ENCODE measurements at regions not wholly inside any gene's neighbourhood (a gene's known extent, or its start where the extent isn't known, plus 50 kb on each side); places are given as distances from the start of the nearest gene placed in this dataset.

DNA sequence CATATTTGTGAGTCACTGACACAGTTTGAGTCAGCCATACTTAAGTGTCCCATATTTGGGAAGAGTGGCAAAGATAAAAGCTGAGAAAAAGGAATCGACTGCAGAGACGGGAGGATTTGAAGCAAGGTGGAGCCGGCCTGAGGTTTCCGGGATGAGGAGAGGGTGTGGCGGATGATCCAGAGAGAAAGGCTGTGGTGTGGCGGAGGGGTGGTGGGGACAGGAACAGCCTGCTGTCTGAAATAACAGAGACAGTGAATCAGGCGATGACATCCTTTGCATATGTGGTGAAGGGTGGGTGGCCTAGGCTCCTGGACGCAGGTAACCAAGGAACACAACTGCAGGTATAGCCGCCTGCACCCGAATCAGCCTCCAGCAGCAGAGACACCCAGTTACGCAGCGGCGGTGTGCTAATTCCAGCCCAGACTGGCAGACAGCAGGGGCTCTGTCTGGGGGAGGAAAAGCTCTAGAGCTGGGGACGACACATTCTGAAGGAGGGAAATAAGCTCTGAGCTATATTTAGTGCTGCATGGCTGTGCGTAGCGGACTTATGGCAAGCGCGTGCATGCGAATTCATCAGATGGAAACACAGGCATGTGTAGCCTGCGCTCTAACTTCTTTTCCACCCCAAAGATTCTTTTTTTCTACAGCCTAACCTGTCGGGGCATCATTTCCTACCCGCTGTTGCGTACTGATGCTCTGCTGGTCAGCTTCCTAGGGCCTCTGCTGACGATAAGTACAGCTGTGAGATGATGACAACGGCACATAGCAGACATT, 62.7 kb upstream of the BARX2 start:
- no peak for TF ChIP-seq EZH2 (IDR thresholded peaks at IDR 0.05; ENCODE audit: borderline replicate concordance, low read depth, low read length, poor library complexity, severe bottlenecking)
- TF ChIP-seq, protein P1, sequence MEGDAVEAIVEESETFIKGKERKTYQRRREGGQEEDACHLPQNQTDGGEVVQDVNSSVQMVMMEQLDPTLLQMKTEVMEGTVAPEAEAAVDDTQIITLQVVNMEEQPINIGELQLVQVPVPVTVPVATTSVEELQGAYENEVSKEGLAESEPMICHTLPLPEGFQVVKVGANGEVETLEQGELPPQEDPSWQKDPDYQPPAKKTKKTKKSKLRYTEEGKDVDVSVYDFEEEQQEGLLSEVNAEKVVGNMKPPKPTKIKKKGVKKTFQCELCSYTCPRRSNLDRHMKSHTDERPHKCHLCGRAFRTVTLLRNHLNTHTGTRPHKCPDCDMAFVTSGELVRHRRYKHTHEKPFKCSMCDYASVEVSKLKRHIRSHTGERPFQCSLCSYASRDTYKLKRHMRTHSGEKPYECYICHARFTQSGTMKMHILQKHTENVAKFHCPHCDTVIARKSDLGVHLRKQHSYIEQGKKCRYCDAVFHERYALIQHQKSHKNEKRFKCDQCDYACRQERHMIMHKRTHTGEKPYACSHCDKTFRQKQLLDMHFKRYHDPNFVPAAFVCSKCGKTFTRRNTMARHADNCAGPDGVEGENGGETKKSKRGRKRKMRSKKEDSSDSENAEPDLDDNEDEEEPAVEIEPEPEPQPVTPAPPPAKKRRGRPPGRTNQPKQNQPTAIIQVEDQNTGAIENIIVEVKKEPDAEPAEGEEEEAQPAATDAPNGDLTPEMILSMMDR (conservative IDR thresholded peaks at IDR 0.05; ENCODE audit: low read depth, low read length): no peak
- H3K27ac ChIP-seq (ENCODE audit: low read depth, low read length, poor library complexity, severe bottlenecking): no peak overlapping the region
- DNase-seq (ENCODE audit: low spot score): no peak
- no peaks in the 10 kb centered on the region for H3K36me3 ChIP-seq (ENCODE audit: insufficient read depth, low read length, poor library complexity, severe bottlenecking)
- H3K4me1 ChIP-seq (ENCODE audit: insufficient read depth, low read length, poor library complexity, severe bottlenecking): peaks cover 7% of the 10 kb centered on the region
- POLR2A ChIA-PET (ENCODE audit: low non-redundant PET): interaction anchor here (0.7 kb wide), 1 partner anchor 53 kb away, joined by 3 read pairs; no protein-coding TSS in a partner anchor
- intact Hi-C loops (cut with micrococcal nuclease; ENCODE audit: unreplicated experiment): no loop called here
- no peak overlapping the region for H3K4me3 ChIP-seq (ENCODE audit: low read depth, low read length, poor library complexity, severe bottlenecking)
- CTCF ChIA-PET: no interaction called here
- H3K27me3 ChIP-seq (replicated peaks; ENCODE audit: insufficient read depth, low read depth, low read length, poor library complexity): no peaks in the 10 kb centered on the region
- H3K9me3 ChIP-seq (ENCODE audit: low read depth, low read length, poor library complexity, severe bottlenecking): no peaks in the 10 kb centered on the region
- no TSS peak for BruUV-seq (replicated peaks)

DNA sequence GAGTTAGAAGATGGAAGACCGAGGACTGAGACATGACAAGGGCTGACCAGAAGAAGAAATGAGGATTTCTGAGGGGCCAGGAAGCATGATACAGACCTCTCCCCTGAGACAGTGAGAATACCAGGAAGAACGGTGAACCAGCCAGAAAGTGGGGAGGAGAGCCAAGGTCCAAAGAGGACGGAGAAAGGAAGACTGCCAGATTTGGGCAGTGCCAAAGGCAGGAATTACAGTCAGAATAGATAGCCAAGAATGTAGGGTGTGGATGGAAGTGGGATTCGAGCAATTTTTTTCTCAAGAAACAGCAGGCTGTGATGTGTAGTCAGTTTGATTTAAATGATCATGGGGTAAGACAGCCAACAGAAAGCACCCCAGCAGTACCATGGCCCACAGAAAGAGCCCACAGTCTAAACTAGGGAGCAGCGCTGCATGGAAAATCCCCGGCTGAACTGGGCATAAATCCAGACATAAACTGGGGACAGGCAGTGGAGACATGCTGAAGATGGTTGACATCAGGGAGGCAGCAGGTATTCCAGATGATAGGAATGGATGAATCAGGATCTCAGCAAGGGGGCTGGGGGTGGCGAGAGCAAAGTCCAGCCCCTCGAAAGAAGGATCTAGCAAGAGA, 67.3 kb upstream of the BARX2 start:
- ChIA-PET POLR2A (ENCODE audit: low non-redundant PET) (no interaction called here), CTCF (no interaction called here)
- Histone ChIP-seq H3K27me3 (replicated peaks; ENCODE audit: insufficient read depth, low read depth, low read length, poor library complexity) (no peaks in the 10 kb centered on the region), H3K27ac (ENCODE audit: low read depth, low read length, poor library complexity, severe bottlenecking) (no peak overlapping the region), H3K4me1 (ENCODE audit: insufficient read depth, low read length, poor library complexity, severe bottlenecking) (no peaks in the 10 kb centered on the region), H3K36me3 (ENCODE audit: insufficient read depth, low read length, poor library complexity, severe bottlenecking) (no peaks in the 10 kb centered on the region), H3K9me3 (ENCODE audit: low read depth, low read length, poor library complexity, severe bottlenecking) (no peaks in the 10 kb centered on the region), H3K4me3 (ENCODE audit: low read depth, low read length, poor library complexity, severe bottlenecking) (no peak overlapping the region)
- DNase-seq (ENCODE audit: low spot score): no peak
- BruUV-seq (replicated peaks): no TSS peak
- intact Hi-C loops (cut with micrococcal nuclease; ENCODE audit: unreplicated experiment): no loop called here
- TF ChIP-seq, protein P1 (conservative IDR thresholded peaks at IDR 0.05; ENCODE audit: low read depth, low read length): no peak
- TF ChIP-seq EZH2 (IDR thresholded peaks at IDR 0.05; ENCODE audit: borderline replicate concordance, low read depth, low read length, poor library complexity, severe bottlenecking): no peak

DNA sequence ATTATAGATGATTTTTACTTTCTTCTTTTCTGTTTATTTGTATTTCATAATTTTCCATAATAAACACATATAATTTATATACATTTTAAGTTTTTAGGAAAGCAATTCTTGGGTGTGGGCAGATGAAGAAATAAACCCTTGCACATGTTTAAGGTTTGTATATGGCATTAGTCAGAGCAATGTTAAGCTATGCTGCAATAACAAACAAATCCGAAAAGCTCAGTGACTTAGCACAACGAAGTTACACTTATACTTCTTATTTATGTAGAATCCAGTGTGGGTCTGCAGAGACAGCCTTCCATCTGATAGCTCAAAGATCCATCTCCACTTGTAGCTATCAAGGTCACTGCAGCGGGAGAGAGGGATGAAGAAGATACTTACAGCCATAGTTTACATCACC, 68.5 kb upstream of the BARX2 start:
- intact Hi-C loops (cut with micrococcal nuclease; ENCODE audit: unreplicated experiment): no loop called here
- no TSS peak for BruUV-seq (replicated peaks)
- no peaks in the 10 kb centered on the region for H3K27me3 ChIP-seq (replicated peaks; ENCODE audit: insufficient read depth, low read depth, low read length, poor library complexity)
- H3K4me3 ChIP-seq (ENCODE audit: low read depth, low read length, poor library complexity, severe bottlenecking): no peak overlapping the region
- ChIA-PET CTCF (no interaction called here), POLR2A (ENCODE audit: low non-redundant PET) (no interaction called here)
- no peaks in the 10 kb centered on the region for H3K4me1 ChIP-seq (ENCODE audit: insufficient read depth, low read length, poor library complexity, severe bottlenecking)
- no peaks in the 10 kb centered on the region for H3K36me3 ChIP-seq (ENCODE audit: insufficient read depth, low read length, poor library complexity, severe bottlenecking)
- no peak for DNase-seq (ENCODE audit: low spot score)
- TF ChIP-seq, protein P1 (conservative IDR thresholded peaks at IDR 0.05; ENCODE audit: low read depth, low read length): no peak
- no peak for TF ChIP-seq EZH2 (IDR thresholded peaks at IDR 0.05; ENCODE audit: borderline replicate concordance, low read depth, low read length, poor library complexity, severe bottlenecking)
- H3K9me3 ChIP-seq (ENCODE audit: low read depth, low read length, poor library complexity, severe bottlenecking): no peaks in the 10 kb centered on the region
- no peak overlapping the region for H3K27ac ChIP-seq (ENCODE audit: low read depth, low read length, poor library complexity, severe bottlenecking)

Measured in A673 (cell line).